ENCODE measurements at regions not wholly inside any gene's neighbourhood (a gene's known extent, or its start where the extent isn't known, plus 50 kb on each side); places are given as distances from the start of the nearest gene placed in this dataset.

DNA sequence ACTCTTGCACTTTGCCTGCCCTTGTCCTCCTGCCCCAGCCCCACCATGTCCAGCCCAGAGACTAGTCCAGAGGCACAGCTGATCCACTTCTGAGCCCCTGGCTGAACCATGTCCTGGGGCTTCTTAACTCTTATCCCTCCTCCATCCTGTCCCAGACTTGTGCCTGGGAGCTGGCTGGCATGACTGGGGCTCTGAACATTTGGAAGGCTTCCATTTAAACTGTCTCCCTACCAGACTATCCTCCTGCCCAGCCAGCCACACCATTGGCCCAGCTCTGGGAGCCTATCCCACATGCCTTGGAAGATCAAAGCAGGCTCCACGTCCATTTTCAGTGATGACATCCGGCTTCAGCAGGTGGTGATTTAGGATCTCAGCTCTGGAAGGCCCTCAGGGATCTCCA lies 57.4 kb downstream of the FAM241B start:
- TF ChIP-seq POLR2A (IDR thresholded peaks at IDR 0.05) (no peak), POLR2AphosphoS5 (IDR thresholded peaks at IDR 0.05) (no peak)
- TF ChIP-seq, protein P1, sequence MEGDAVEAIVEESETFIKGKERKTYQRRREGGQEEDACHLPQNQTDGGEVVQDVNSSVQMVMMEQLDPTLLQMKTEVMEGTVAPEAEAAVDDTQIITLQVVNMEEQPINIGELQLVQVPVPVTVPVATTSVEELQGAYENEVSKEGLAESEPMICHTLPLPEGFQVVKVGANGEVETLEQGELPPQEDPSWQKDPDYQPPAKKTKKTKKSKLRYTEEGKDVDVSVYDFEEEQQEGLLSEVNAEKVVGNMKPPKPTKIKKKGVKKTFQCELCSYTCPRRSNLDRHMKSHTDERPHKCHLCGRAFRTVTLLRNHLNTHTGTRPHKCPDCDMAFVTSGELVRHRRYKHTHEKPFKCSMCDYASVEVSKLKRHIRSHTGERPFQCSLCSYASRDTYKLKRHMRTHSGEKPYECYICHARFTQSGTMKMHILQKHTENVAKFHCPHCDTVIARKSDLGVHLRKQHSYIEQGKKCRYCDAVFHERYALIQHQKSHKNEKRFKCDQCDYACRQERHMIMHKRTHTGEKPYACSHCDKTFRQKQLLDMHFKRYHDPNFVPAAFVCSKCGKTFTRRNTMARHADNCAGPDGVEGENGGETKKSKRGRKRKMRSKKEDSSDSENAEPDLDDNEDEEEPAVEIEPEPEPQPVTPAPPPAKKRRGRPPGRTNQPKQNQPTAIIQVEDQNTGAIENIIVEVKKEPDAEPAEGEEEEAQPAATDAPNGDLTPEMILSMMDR (IDR thresholded peaks at IDR 0.05): no peak
